K562 (cell line): ENCODE measurements at regions not wholly inside any gene's neighbourhood (a gene's known extent, or its start where the extent isn't known, plus 50 kb on each side); places are given as distances from the start of the nearest gene placed in this dataset.

Experiments
- ATAC-seq: fragments of 200-7000 bp; cut with Tn5 transposase; 3 replicates; pipeline ENCODE4 v1.9.1; 2020; ENCODE audit warnings: moderate library complexity
- BruUV-seq: library from RNA; stranded (reverse); fragments of 400-500 nt; replicated peaks from 2 replicates; lab custom pipeline; 2021; lab: Mats Ljungman, UMichigan
- CTCF ChIA-PET: fragments of 300-600 bp; formaldehyde crosslinking; extraction: SDS; loops from one replicate; lab custom pipeline; 2021; ENCODE audit warnings: low intra/inter-chr PET ratio; lab: Yijun Ruan, JAX
- POLR2A ChIA-PET: fragments of 300-600, 350-650 bp; sonication (Branson Sonifier 250); formaldehyde crosslinking; extraction: SDS; loops from one replicate; lab custom pipeline; 2021; ENCODE audit warnings: antibody characterized with exemption, inconsistent platforms; lab: Yijun Ruan, JAX
- DNase-seq, 4 experiments: peaks; one replicate each; pipeline versions ENCODE4 v3.0.0 to v3.0.0-alpha.2; 2011 to 2018; ENCODE audit warnings: low spot score in 3 of 4, mixed read lengths in 3 of 4; ENCODE audit errors: extremely low read depth in 1 of 4
- FAIRE-seq: peaks from 2 replicates; lab custom pipeline; 2011; peaks lifted over from hg19 to GRCh38; lab: Jason Lieb, UNC
- H2AFZ ChIP-seq: 2 replicates; pipeline ENCODE4 v1.6.0; 2011; ENCODE audit warnings: low read depth, low read length, control low read depth, inconsistent platforms
- H3K27ac ChIP-seq: fragments of 200-600 bp; 3 replicates; pipeline ENCODE4 v1.8.0; 2011; ENCODE audit warnings: low read depth, mild to moderate bottlenecking, control low read depth, inconsistent platforms, low read length, moderate library complexity, mixed read lengths; ENCODE audit errors: extremely low read depth
- H3K27me3 ChIP-seq, 2 experiments: fragments of 300-600 bp in 1 of 2; 2 replicates in 1 of 2; 3 replicates in 1 of 2; pipeline versions ENCODE4 v1.6.0 to v1.8.0; 2011; ENCODE audit warnings: inconsistent platforms in 2 of 2, low read length in 2 of 2, mild to moderate bottlenecking in 1 of 2, mixed read lengths in 1 of 2, moderate library complexity in 1 of 2; ENCODE audit not compliant: control insufficient read depth in 2 of 2, insufficient read depth in 2 of 2
- H3K36me3 ChIP-seq: fragments of 300-600 bp; 3 replicates; pipeline ENCODE4 v1.8.0; 2011; ENCODE audit warnings: mild to moderate bottlenecking, low read length, inconsistent platforms; ENCODE audit not compliant: control insufficient read depth, insufficient read depth
- H3K4me1 ChIP-seq, 2 experiments: fragments of 200-600 bp in 1 of 2; replicated peaks in 1 of 2; 2 replicates in 1 of 2; 3 replicates in 1 of 2; pipeline versions ENCODE4 v1.5.1 to v1.8.0; 2011; ENCODE audit warnings: inconsistent platforms in 2 of 2, low read length in 2 of 2, mild to moderate bottlenecking in 1 of 2, mixed read lengths in 1 of 2, moderate library complexity in 1 of 2; ENCODE audit not compliant: control insufficient read depth in 2 of 2, insufficient read depth in 2 of 2
- H3K4me2 ChIP-seq: 2 replicates; pipeline ENCODE4 v1.6.1; 2011; ENCODE audit warnings: low read length, control low read depth, inconsistent platforms, mixed read lengths; ENCODE audit not compliant: insufficient read depth
- H3K4me3 ChIP-seq: fragments of 200-600 bp; sonication (generic), shearing (Covaris generic); 2 replicates; pipeline ENCODE4 v1.5.1; 2016; ENCODE audit warnings: control low read depth, inconsistent platforms
- H3K79me2 ChIP-seq: fragments of 200-600 bp; 3 replicates; pipeline ENCODE4 v1.8.0; 2011; ENCODE audit warnings: low read length, inconsistent platforms; ENCODE audit not compliant: control insufficient read depth, insufficient read depth
- H3K9ac ChIP-seq, 2 experiments: 2 replicates each; pipeline versions ENCODE4 v1.6.0 to v1.6.1; 2011; ENCODE audit warnings: low read depth in 2 of 2, low read length in 2 of 2, control low read depth in 1 of 2, inconsistent platforms in 1 of 2, mild to moderate bottlenecking in 1 of 2, mixed read lengths in 1 of 2; ENCODE audit not compliant: insufficient read depth in 1 of 2
- H3K9me1 ChIP-seq: one replicate; pipeline ENCODE4 v1.6.0; 2011; ENCODE audit warnings: inconsistent platforms, mild to moderate bottlenecking, low read length, moderate library complexity; ENCODE audit not compliant: control insufficient read depth, insufficient read depth
- H3K9me3 ChIP-seq: replicated peaks from 2 replicates; pipeline ENCODE4 v1.5.1; 2011; ENCODE audit warnings: low read depth, low read length, inconsistent platforms; ENCODE audit not compliant: control insufficient read depth, insufficient read depth
- H4K20me1 ChIP-seq: replicated peaks from 2 replicates; pipeline ENCODE4 v1.6.1; 2011; ENCODE audit warnings: low read length, inconsistent platforms, mixed read lengths; ENCODE audit not compliant: control insufficient read depth, insufficient read depth
- FOSL1 ChIP-seq: fragments of 200-800 bp; sonication (Bioruptor generic); conservative IDR thresholded peaks from 2 replicates; pipeline ENCODE4 v1.6.1; 2016; ENCODE audit warnings: missing genetic modification characterization, missing compliant biosample characterization
- MAZ ChIP-seq, 2 experiments: fragments of 450-650 bp in 1 of 2; sonication (generic) in 1 of 2; formaldehyde crosslinking; IDR thresholded peaks in 1 of 2; conservative IDR thresholded peaks in 1 of 2; 2 replicates each; pipeline versions ENCODE4 v1.4.0 to v1.5.0; 2020; ENCODE audit warnings: mild to moderate bottlenecking in 1 of 2, missing genetic modification reagents in 1 of 2
- MNT ChIP-seq, 2 experiments: fragments of 450-650 bp; conservative IDR thresholded peaks; 2 replicates each; pipeline ENCODE4 v1.6.1; 2017; ENCODE audit warnings: mild to moderate bottlenecking in 2 of 2, moderate library complexity in 2 of 2
- PCBP1 ChIP-seq: fragments of 200-400 bp; formaldehyde crosslinking; IDR thresholded peaks from 2 replicates; pipeline ENCODE4 v1.6.1; 2018; ENCODE audit warnings: mild to moderate bottlenecking, low read depth, low read length; ENCODE audit not compliant: poor library complexity, severe bottlenecking
- RAD51 ChIP-seq: fragments of 450-650 bp; IDR thresholded peaks from 2 replicates; pipeline ENCODE4 v1.7.1; 2016; ENCODE audit warnings: low read depth, mild to moderate bottlenecking, borderline replicate concordance
- ZNF175 ChIP-seq: fragments of 200-800 bp; sonication (Bioruptor generic); IDR thresholded peaks from 2 replicates; pipeline ENCODE4 v1.6.1; 2016; ENCODE audit warnings: low read depth, mild to moderate bottlenecking, missing genetic modification characterization, missing compliant biosample characterization
- ZNF311 ChIP-seq: fragments of 250-450 bp; sonication (Bioruptor Pico); IDR thresholded peaks from 2 replicates; pipeline ENCODE4 v1.4.0; 2020; ENCODE audit warnings: mild to moderate bottlenecking, moderate library complexity
- in situ Hi-C: fragments of 300-500 bp; cut with MboI; formaldehyde crosslinking; loops from 4 replicates; pipeline ENCODE4 v1.15.0; 2018; ENCODE audit warnings: inconsistent platforms, mixed read lengths
- intact Hi-C: fragments of 100-400 bp; cut with micrococcal nuclease; formaldehyde crosslinking; loops from 2 replicates; pipeline ENCODE4 v1.14.2; 2022
- TF ChIP-seq, protein P1 (sequence below): fragments of 250-450 bp; sonication (Bioruptor Pico); IDR thresholded peaks from 2 replicates; pipeline ENCODE4 v1.8.0; 2022; ENCODE audit warnings: inconsistent platforms, mild to moderate bottlenecking, moderate library complexity, borderline replicate concordance
- TF ChIP-seq, protein P2 (sequence below): fragments of 250-450 bp; sonication (Bioruptor Pico); IDR thresholded peaks from 2 replicates; pipeline ENCODE4 v1.8.0; 2021; ENCODE audit warnings: borderline replicate concordance, mild to moderate bottlenecking, moderate library complexity; ENCODE audit not compliant: poor library complexity, severe bottlenecking
- TF ChIP-seq, protein P3 (sequence below): fragments of 250-450 bp; sonication (Bioruptor Pico); IDR thresholded peaks from 2 replicates; pipeline ENCODE4 v1.8.0; 2022; ENCODE audit warnings: moderate library complexity, mild to moderate bottlenecking, inconsistent platforms

GRCh38 chr5:21693591-21693990 lies 1159.6 kb downstream of the CDH12 start:
- in situ Hi-C loops = no loop called here
- BruUV-seq = no TSS peak

More at GRCh38 chr5:21693591-21693990, 1159.6 kb downstream of the CDH12 start:
- H3K9me1 ChIP-seq = no peaks in the 10 kb centered on the region
- no peak overlapping the region for H2AFZ ChIP-seq
- CTCF ChIA-PET = no interaction called here
- no peaks in the 10 kb centered on the region for H4K20me1 ChIP-seq
- ATAC-seq (no peak), FAIRE-seq (no peak), DNase-seq (no peak)
- TF ChIP-seq FOSL1 = no peak
- no peak for TF ChIP-seq MAZ (CRISPR knock-in tag; conservative IDR thresholded peaks at IDR 0.05 in 1 of 2, IDR thresholded peaks at IDR 0.05 in 1 of 2)
- no peak for TF ChIP-seq RAD51
- no peak for TF ChIP-seq ZNF175 (CRISPR knock-in tag)
- no peak for TF ChIP-seq MNT (conservative IDR thresholded peaks at IDR 0.05)
- TF ChIP-seq, protein P1, sequence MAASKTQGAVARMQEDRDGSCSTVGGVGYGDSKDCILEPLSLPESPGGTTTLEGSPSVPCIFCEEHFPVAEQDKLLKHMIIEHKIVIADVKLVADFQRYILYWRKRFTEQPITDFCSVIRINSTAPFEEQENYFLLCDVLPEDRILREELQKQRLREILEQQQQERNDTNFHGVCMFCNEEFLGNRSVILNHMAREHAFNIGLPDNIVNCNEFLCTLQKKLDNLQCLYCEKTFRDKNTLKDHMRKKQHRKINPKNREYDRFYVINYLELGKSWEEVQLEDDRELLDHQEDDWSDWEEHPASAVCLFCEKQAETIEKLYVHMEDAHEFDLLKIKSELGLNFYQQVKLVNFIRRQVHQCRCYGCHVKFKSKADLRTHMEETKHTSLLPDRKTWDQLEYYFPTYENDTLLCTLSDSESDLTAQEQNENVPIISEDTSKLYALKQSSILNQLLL (CRISPR knock-in tag) = no peak
- TF ChIP-seq, protein P2, sequence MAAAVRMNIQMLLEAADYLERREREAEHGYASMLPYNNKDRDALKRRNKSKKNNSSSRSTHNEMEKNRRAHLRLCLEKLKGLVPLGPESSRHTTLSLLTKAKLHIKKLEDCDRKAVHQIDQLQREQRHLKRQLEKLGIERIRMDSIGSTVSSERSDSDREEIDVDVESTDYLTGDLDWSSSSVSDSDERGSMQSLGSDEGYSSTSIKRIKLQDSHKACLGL (CRISPR knock-in tag) = no peak
- TF ChIP-seq, protein P3, sequence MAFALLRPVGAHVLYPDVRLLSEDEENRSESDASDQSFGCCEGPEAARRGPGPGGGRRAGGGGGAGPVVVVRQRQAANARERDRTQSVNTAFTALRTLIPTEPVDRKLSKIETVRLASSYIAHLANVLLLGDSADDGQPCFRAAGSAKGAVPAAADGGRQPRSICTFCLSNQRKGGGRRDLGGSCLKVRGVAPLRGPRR (CRISPR knock-in tag) = no peak
- TF ChIP-seq PCBP1 = no peak
- no peak for TF ChIP-seq ZNF311 (CRISPR knock-in tag)
- H3K4me1 ChIP-seq = no peaks in the 10 kb centered on the region
- H3K9ac ChIP-seq = no peak overlapping the region
- H3K79me2 ChIP-seq = no peaks in the 10 kb centered on the region
- no peaks in the 10 kb centered on the region for H3K9me3 ChIP-seq
- H3K4me2 ChIP-seq = no peak overlapping the region
- intact Hi-C loops = no loop called here
- H3K27me3 ChIP-seq = no peaks in the 10 kb centered on the region
- no peak overlapping the region for H3K27ac ChIP-seq
- H3K36me3 ChIP-seq = no peaks in the 10 kb centered on the region
- POLR2A ChIA-PET = no interaction called here
- no peak overlapping the region for H3K4me3 ChIP-seq
